ENCODE measurements at regions not wholly inside any gene's neighbourhood (a gene's known extent, or its start where the extent isn't known, plus 50 kb on each side); places are given as distances from the start of the nearest gene placed in this dataset.

DNA sequence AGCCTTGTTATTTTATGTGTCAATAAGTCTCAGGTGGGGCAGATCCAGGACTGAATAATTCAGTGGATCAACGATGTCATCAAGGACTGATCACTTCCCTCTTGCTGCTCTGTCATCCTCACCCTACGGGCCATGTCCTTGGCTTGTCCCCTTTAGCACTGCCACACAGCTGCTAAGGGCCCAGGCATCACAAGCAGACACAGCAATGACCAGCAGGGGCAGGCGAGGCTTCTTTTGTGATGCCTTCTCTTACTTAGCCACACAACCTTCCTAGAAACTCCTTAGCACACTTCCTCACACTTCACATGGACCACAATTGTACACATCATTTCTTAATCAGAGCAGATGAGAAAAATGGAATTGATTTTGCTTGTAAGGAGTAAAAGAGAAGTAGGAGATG, 356.3 kb upstream of the SOX9 start:
- H3K4me3 Mint-ChIP-seq (ENCODE audit: unreplicated experiment): no peak overlapping the region
- TF ChIP-seq CTCF (IDR thresholded peaks at IDR 0.05; ENCODE audit: partially characterized antibody, unreplicated experiment): peak; percentile 41
- no peaks in the 10 kb centered on the region for H3K36me3 Mint-ChIP-seq (ENCODE audit: unreplicated experiment)
- H3K27me3 Mint-ChIP-seq (ENCODE audit: unreplicated experiment): no peaks in the 10 kb centered on the region
- no peaks in the 10 kb centered on the region for H3K4me1 Mint-ChIP-seq (ENCODE audit: low read depth, unreplicated experiment)
- no peak overlapping the region for H3K27ac Mint-ChIP-seq (ENCODE audit: unreplicated experiment)
- H3K9me3 Mint-ChIP-seq (ENCODE audit: unreplicated experiment): no peaks in the 10 kb centered on the region
- peak; percentile 45 for DNase-seq

- no peaks in the 10 kb centered on the region for H3K27me3 Mint-ChIP-seq (ENCODE audit: unreplicated experiment)
- TF ChIP-seq CTCF (IDR thresholded peaks at IDR 0.05; ENCODE audit: partially characterized antibody, unreplicated experiment): no peak
- no peaks in the 10 kb centered on the region for H3K9me3 Mint-ChIP-seq (ENCODE audit: unreplicated experiment)
- H3K4me3 Mint-ChIP-seq (ENCODE audit: unreplicated experiment): no peak overlapping the region
- H3K36me3 Mint-ChIP-seq (ENCODE audit: unreplicated experiment): no peaks in the 10 kb centered on the region
- no peaks in the 10 kb centered on the region for H3K4me1 Mint-ChIP-seq (ENCODE audit: low read depth, unreplicated experiment)
- H3K27ac Mint-ChIP-seq (ENCODE audit: unreplicated experiment): no peak overlapping the region
- DNase-seq: no peak
Measured at GRCh38 chr17:71765437-71765836, 355.4 kb upstream of the SOX9 start.

GRCh38 chr17:71769850-71770249, 351.0 kb upstream of the SOX9 start:
- no peak overlapping the region for H3K27ac Mint-ChIP-seq (ENCODE audit: unreplicated experiment)
- no peaks in the 10 kb centered on the region for H3K9me3 Mint-ChIP-seq (ENCODE audit: unreplicated experiment)
- H3K4me1 Mint-ChIP-seq (ENCODE audit: low read depth, unreplicated experiment): no peaks in the 10 kb centered on the region
- no peaks in the 10 kb centered on the region for H3K36me3 Mint-ChIP-seq (ENCODE audit: unreplicated experiment)
- no peaks in the 10 kb centered on the region for H3K27me3 Mint-ChIP-seq (ENCODE audit: unreplicated experiment)
- TF ChIP-seq CTCF (IDR thresholded peaks at IDR 0.05; ENCODE audit: partially characterized antibody, unreplicated experiment): no peak
- H3K4me3 Mint-ChIP-seq (ENCODE audit: unreplicated experiment): no peak overlapping the region
- no peak for DNase-seq

DNA sequence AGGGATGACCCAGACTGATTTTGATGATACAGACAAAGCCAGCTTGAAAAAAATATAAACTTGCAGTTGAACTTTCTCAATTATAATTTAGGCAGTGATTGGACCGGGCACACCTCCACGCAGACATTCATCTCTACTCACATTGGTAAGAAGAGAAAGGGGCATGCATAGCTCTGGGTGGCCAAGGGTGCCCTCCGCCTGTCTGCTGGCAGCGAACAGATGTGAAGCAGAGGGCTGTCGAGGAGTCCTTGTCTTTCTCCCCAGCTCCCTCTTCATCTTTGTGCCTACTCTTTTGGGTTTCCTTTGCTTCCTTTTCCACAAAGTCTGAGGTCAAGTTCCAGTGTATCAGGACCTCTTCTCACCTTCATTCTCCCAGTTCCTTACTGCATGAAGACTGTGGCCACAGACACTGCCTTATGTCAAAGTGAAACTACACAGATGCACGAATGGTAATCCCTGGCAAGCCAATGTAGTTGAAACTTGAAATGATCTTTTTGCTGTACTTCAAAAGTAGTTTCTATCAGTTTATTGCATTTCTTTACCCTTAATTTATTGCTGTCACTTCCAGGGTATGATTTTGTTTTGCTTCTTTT, 343.7 kb upstream of the SOX9 start:
- H3K36me3 Mint-ChIP-seq (ENCODE audit: unreplicated experiment): peaks cover 5% of the 10 kb centered on the region
- no peak overlapping the region for H3K27ac Mint-ChIP-seq (ENCODE audit: unreplicated experiment)

More for the DNA sequence above, 343.7 kb upstream of the SOX9 start:
- Mint-ChIP-seq H3K4me3 (ENCODE audit: unreplicated experiment) (no peak overlapping the region), H3K27me3 (ENCODE audit: unreplicated experiment) (no peaks in the 10 kb centered on the region), H3K9me3 (ENCODE audit: unreplicated experiment) (no peaks in the 10 kb centered on the region), H3K4me1 (ENCODE audit: low read depth, unreplicated experiment) (no peaks in the 10 kb centered on the region)
- no peak for TF ChIP-seq CTCF (IDR thresholded peaks at IDR 0.05; ENCODE audit: partially characterized antibody, unreplicated experiment)
- DNase-seq: no peak

Measured in glutamatergic neuron (in vitro differentiated cells).